ENCODE measurements at regions not wholly inside any gene's neighbourhood (a gene's known extent, or its start where the extent isn't known, plus 50 kb on each side); places are given as distances from the start of the nearest gene placed in this dataset.

- TF ChIP-seq CTCF (IDR thresholded peaks at IDR 0.05; ENCODE audit: low read length) (no peak), EZH2 (optimal IDR thresholded peaks at IDR 0.05; ENCODE audit: low read depth, low read length) (no peak), EZH2phosphoT487 (IDR thresholded peaks at IDR 0.05; ENCODE audit: low read length) (no peak)
Measured at GRCh38 chr3:191148131-191148530, 50.9 kb upstream of the OSTN start.

GRCh38 chr3:191143224-191143623 is 55.8 kb upstream of the OSTN start:
- Histone ChIP-seq H3K9ac (ENCODE audit: low read length) (no peak overlapping the region), H3K36me3 (replicated peaks; ENCODE audit: insufficient read depth, low read length) (no peaks in the 10 kb centered on the region), H3K4me2 (ENCODE audit: low read depth, low read length) (no peak overlapping the region), H3K27me3 (replicated peaks; ENCODE audit: insufficient read depth, low read length) (no peaks in the 10 kb centered on the region), H3K27ac (ENCODE audit: low read length) (no peak overlapping the region), H3K9me2 (replicated peaks; ENCODE audit: insufficient read depth, low read length) (no peaks in the 10 kb centered on the region), H2AFZ (ENCODE audit: low read length) (no peak overlapping the region), H3K79me2 (ENCODE audit: low read length) (no peaks in the 10 kb centered on the region), H3K4me1 (ENCODE audit: low read length) (no peaks in the 10 kb centered on the region), H3K9me3 (replicated peaks; ENCODE audit: insufficient read depth, low read length) (no peaks in the 10 kb centered on the region), H4K20me1 (ENCODE audit: insufficient read depth, low read length) (no peaks in the 10 kb centered on the region), H3F3A (ENCODE audit: insufficient read depth, low read length) (no peaks in the 10 kb centered on the region), H3K4me3 (ENCODE audit: low read length) (no peak overlapping the region)
- DNase-seq = no peak
- TF ChIP-seq CTCF (IDR thresholded peaks at IDR 0.05; ENCODE audit: low read length) (no peak), EZH2 (optimal IDR thresholded peaks at IDR 0.05; ENCODE audit: low read depth, low read length) (no peak), EZH2phosphoT487 (IDR thresholded peaks at IDR 0.05; ENCODE audit: low read length) (no peak)

More at GRCh38 chr3:191148131-191148530, 50.9 kb upstream of the OSTN start:
- no peaks in the 10 kb centered on the region for H3K27me3 ChIP-seq (replicated peaks; ENCODE audit: insufficient read depth, low read length)
- H2AFZ ChIP-seq (ENCODE audit: low read length) = no peak overlapping the region
- H4K20me1 ChIP-seq (ENCODE audit: insufficient read depth, low read length) = no peaks in the 10 kb centered on the region
- no peaks in the 10 kb centered on the region for H3K36me3 ChIP-seq (replicated peaks; ENCODE audit: insufficient read depth, low read length)
- H3K27ac ChIP-seq (ENCODE audit: low read length) = no peak overlapping the region
- H3K79me2 ChIP-seq (ENCODE audit: low read length) = no peaks in the 10 kb centered on the region
- no peaks in the 10 kb centered on the region for H3K4me1 ChIP-seq (ENCODE audit: low read length)
- no peak overlapping the region for H3K4me3 ChIP-seq (ENCODE audit: low read length)
- H3K9ac ChIP-seq (ENCODE audit: low read length) = no peak overlapping the region
- no peak for DNase-seq
- H3F3A ChIP-seq (ENCODE audit: insufficient read depth, low read length) = no peaks in the 10 kb centered on the region
- no peaks in the 10 kb centered on the region for H3K9me2 ChIP-seq (replicated peaks; ENCODE audit: insufficient read depth, low read length)
- H3K4me2 ChIP-seq (ENCODE audit: low read depth, low read length) = no peak overlapping the region
- no peaks in the 10 kb centered on the region for H3K9me3 ChIP-seq (replicated peaks; ENCODE audit: insufficient read depth, low read length)

- H3K27me3 ChIP-seq (replicated peaks; ENCODE audit: insufficient read depth, low read length) = no peaks in the 10 kb centered on the region
- H3K9me2 ChIP-seq (replicated peaks; ENCODE audit: insufficient read depth, low read length) = no peaks in the 10 kb centered on the region
- no peak overlapping the region for H3K27ac ChIP-seq (ENCODE audit: low read length)
- no peak overlapping the region for H2AFZ ChIP-seq (ENCODE audit: low read length)
- no peaks in the 10 kb centered on the region for H3K4me1 ChIP-seq (ENCODE audit: low read length)
- no peak overlapping the region for H3K9ac ChIP-seq (ENCODE audit: low read length)
- DNase-seq = no peak
- no peaks in the 10 kb centered on the region for H3K36me3 ChIP-seq (replicated peaks; ENCODE audit: insufficient read depth, low read length)
- H3K4me3 ChIP-seq (ENCODE audit: low read length) = no peak overlapping the region
- H3K4me2 ChIP-seq (ENCODE audit: low read depth, low read length) = no peak overlapping the region
- no peak for TF ChIP-seq EZH2phosphoT487 (IDR thresholded peaks at IDR 0.05; ENCODE audit: low read length)
- no peak for TF ChIP-seq CTCF (IDR thresholded peaks at IDR 0.05; ENCODE audit: low read length)
- TF ChIP-seq EZH2 (optimal IDR thresholded peaks at IDR 0.05; ENCODE audit: low read depth, low read length) = no peak
- no peaks in the 10 kb centered on the region for H3K79me2 ChIP-seq (ENCODE audit: low read length)
- no peaks in the 10 kb centered on the region for H4K20me1 ChIP-seq (ENCODE audit: insufficient read depth, low read length)
- H3F3A ChIP-seq (ENCODE audit: insufficient read depth, low read length) = no peaks in the 10 kb centered on the region
- H3K9me3 ChIP-seq (replicated peaks; ENCODE audit: insufficient read depth, low read length) = no peaks in the 10 kb centered on the region
Measured at GRCh38 chr3:191141728-191142127, 57.3 kb upstream of the OSTN start.
